Skeletal muscle tissue (tissue), 3 donors: ENCODE measurements at regions not wholly inside any gene's neighbourhood (a gene's known extent, or its start where the extent isn't known, plus 50 kb on each side); places are given as distances from the start of the nearest gene placed in this dataset.
A peak's percentile ranks its signal among the peaks of the same experiment; 100 is the strongest.
"Not testable (repeated sequence)": the region's sequence is repeated elsewhere in the genome, so short reads cannot be mapped to it uniquely, and the experiment has no call there.

ENCODE experiments used
- H3K27ac ChIP-seq: one replicate; pipeline ENCODE4 v1.7.0; 2013; ENCODE audit warnings: mild to moderate bottlenecking, low read depth, low read length, inconsistent platforms
- H3K27me3 ChIP-seq, 3 donors: one replicate each; pipeline ENCODE4 v1.7.0; 2013; ENCODE audit warnings: low read length in 3 of 3; ENCODE audit not compliant: control insufficient read depth in 3 of 3, insufficient read depth in 3 of 3
- H3K36me3 ChIP-seq, 3 donors: one replicate each; pipeline ENCODE4 v1.7.0; 2013; ENCODE audit warnings: low read length in 3 of 3; ENCODE audit not compliant: control insufficient read depth in 3 of 3, insufficient read depth in 3 of 3
- H3K4me1 ChIP-seq, 3 donors: one replicate each; pipeline ENCODE4 v1.7.0; 2013; ENCODE audit warnings: low read length in 3 of 3, mild to moderate bottlenecking in 3 of 3; ENCODE audit not compliant: control insufficient read depth in 3 of 3, insufficient read depth in 3 of 3
- H3K4me3 ChIP-seq, 3 donors: one replicate each; pipeline ENCODE4 v1.7.0; 2013; ENCODE audit warnings: low read length in 3 of 3
- H3K9ac ChIP-seq, 3 donors: one replicate each; pipeline ENCODE4 v1.7.0; 2013; ENCODE audit warnings: low read length in 3 of 3, mild to moderate bottlenecking in 3 of 3, moderate library complexity in 2 of 3, low read depth in 1 of 3
- H3K9me3 ChIP-seq, 3 donors: one replicate each; pipeline ENCODE4 v1.7.0; 2013; ENCODE audit warnings: low read length in 3 of 3; ENCODE audit not compliant: control insufficient read depth in 3 of 3
- donor health status: Osteomylitis.

DNA sequence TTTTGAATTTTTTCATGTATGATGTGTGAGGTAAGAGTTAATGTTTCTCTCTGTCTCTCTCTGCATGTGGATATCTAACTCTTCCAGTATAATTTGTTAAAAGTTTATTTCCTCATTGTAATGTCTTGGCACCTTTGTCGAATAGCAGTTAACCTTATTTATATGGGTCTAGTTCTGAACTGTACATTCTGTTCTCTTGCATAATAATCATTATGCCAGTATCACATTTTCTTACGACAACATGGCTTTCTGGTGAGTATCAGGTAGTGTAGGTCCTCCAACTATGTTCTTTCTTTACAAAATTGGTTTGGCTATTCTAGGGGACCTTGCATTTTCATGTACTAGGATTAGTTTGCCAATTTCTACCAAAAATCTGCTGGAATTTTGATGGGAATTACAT lies 337.0 kb upstream of the FZD8 start:
- Histone ChIP-seq H3K9ac (no peak overlapping the region), H3K36me3 (no peaks in the 10 kb centered on the region)

DNA sequence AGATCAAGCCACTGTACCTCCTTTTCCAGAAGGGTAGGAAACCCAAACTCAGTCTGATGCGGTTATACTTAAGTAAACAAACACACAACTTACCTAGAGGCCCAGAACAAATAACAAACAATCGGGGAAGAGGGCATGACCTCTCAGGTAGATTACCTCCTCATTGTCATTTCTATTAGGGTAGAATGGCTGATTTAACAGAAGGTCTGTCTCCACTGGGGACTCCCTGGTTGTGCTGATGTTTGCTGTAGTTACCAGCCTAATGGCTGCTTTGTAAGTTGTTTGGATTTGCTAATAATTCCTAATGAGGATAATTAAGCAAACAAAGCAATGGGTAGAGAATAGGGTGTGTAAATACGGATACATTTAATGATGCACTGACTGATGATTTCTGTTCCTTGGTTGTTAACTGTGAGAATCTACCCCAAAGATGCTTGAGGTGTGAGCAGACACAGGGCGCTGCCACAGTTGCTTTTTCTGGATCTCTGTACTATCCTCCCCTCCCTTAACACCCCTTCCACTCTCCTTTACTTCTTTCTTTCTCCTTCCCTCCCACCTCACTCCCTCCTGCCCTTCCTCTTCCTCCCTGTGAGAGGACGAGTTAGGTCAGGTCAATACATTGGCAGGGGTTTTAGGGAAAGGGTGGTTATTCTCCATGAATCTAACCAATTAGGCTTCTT lies 332.0 kb upstream of the FZD8 start:
- H3K36me3 ChIP-seq, H3K4me3 ChIP-seq: not testable (repeated sequence)

More for the DNA sequence above, 337.0 kb upstream of the FZD8 start:
- Histone ChIP-seq H3K27me3 (no peaks in the 10 kb centered on the region), H3K4me3 (no peak overlapping the region), H3K27ac (no peak overlapping the region), H3K4me1 (no peaks in the 10 kb centered on the region), H3K9me3 (no peaks in the 10 kb centered on the region)

GRCh38 chr10:35972275-35972674 lies 330.2 kb upstream of the FZD8 start:
- H3K36me3 ChIP-seq = no peaks in the 10 kb centered on the region
- no peak overlapping the region for H3K27ac ChIP-seq
- peaks cover 0 to 4% (median 0%) of the 10 kb centered on the region in 3 donors for H3K9me3 ChIP-seq
- H3K4me3 ChIP-seq = no peak overlapping the region
- H3K9ac ChIP-seq = no peak overlapping the region
- no peaks in the 10 kb centered on the region for H3K27me3 ChIP-seq
- no peaks in the 10 kb centered on the region for H3K4me1 ChIP-seq

More for the DNA sequence above, 332.0 kb upstream of the FZD8 start:
- H3K27ac ChIP-seq, H3K27me3 ChIP-seq, H3K4me1 ChIP-seq, H3K9ac ChIP-seq, H3K9me3 ChIP-seq: not testable (repeated sequence)

GRCh38 chr10:35971397-35971796 lies 329.3 kb upstream of the FZD8 start:
- no peaks in the 10 kb centered on the region for H3K4me1 ChIP-seq
- peaks cover 0 to 4% (median 0%) of the 10 kb centered on the region in 3 donors for H3K9me3 ChIP-seq
- no peak overlapping the region for H3K27ac ChIP-seq
- H3K27me3 ChIP-seq = no peaks in the 10 kb centered on the region
- no peak overlapping the region for H3K9ac ChIP-seq
- no peak overlapping the region for H3K4me3 ChIP-seq
- no peaks in the 10 kb centered on the region for H3K36me3 ChIP-seq

DNA sequence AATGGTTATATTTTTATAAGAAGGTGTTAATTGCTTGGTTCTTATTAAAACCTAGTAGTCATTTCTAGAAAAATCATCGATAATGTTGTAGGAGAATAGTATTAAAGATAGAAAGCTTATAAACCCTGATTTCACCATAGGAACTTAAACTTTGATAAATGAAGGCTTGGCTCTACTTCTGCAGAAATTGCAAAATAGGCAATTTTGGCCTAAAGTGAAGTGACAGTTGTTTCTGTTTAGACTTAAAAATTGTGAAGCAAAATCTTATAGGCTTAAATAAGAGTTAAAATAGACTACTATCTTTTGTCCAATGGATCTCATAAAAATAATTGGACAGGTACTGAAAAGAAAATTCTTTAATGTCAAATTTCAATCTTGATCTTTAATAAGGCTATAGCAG lies 321.6 kb upstream of the FZD8 start:
- Histone ChIP-seq H3K27me3 (no peaks in the 10 kb centered on the region), H3K9ac (no peak overlapping the region), H3K4me1 (peaks cover 0 to 6% (median 0%) of the 10 kb centered on the region in 3 donors), H3K27ac (no peak overlapping the region), H3K4me3 (no peak overlapping the region), H3K9me3 (no peaks in the 10 kb centered on the region), H3K36me3 (no peaks in the 10 kb centered on the region)

GRCh38 chr10:35961501-35961900 lies 319.4 kb upstream of the FZD8 start:
- Histone ChIP-seq H3K27ac (no peak overlapping the region), H3K9ac (no peak overlapping the region), H3K4me1 (peaks cover 0 to 6% (median 3%) of the 10 kb centered on the region in 3 donors), H3K9me3 (no peaks in the 10 kb centered on the region), H3K4me3 (no peak overlapping the region), H3K36me3 (no peaks in the 10 kb centered on the region), H3K27me3 (no peaks in the 10 kb centered on the region)

DNA sequence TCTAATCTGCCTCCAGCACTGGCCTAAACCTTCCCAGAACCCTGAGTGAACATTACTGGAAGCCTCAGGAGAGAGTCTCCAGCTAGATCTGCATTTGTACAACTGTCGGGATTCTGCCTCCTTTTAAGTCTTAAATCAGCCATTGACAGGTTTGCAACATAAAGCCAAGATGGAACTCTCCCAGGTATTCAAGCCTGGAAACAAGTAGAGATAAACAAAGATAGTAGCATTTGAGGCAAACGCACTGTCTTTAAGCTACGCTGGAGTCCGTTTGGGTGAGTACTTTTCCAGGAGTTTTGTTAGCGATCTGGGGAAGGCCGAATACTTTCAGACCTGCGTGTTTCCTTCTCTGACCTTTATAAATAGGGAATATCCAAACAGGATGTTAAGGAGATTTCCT lies 317.2 kb upstream of the FZD8 start:
- peak overlapping the region; percentile 56 for H3K27ac ChIP-seq
- H3K4me1 ChIP-seq = peaks cover 0 to 6% (median 3%) of the 10 kb centered on the region in 3 donors
- H3K27me3 ChIP-seq = no peaks in the 10 kb centered on the region
- H3K36me3 ChIP-seq = no peaks in the 10 kb centered on the region
- H3K4me3 ChIP-seq = no peak overlapping the region
- H3K9ac ChIP-seq = no peak overlapping the region
- H3K9me3 ChIP-seq = no peaks in the 10 kb centered on the region

GRCh38 chr10:35958609-35959008 lies 316.5 kb upstream of the FZD8 start:
- H3K36me3 ChIP-seq, H3K9ac ChIP-seq, H3K4me3 ChIP-seq, H3K27ac ChIP-seq, H3K4me1 ChIP-seq, H3K9me3 ChIP-seq, H3K27me3 ChIP-seq: not testable (repeated sequence)

- Histone ChIP-seq H3K27ac (no peak overlapping the region), H3K4me3 (no peak overlapping the region), H3K9ac (no peak overlapping the region), H3K27me3 (no peaks in the 10 kb centered on the region), H3K4me1 (no peaks in the 10 kb centered on the region), H3K9me3 (no peaks in the 10 kb centered on the region), H3K36me3 (no peaks in the 10 kb centered on the region)
Observed at GRCh38 chr10:35950701-35951100, 308.6 kb upstream of the FZD8 start.

- Histone ChIP-seq H3K27ac (no peak overlapping the region), H3K36me3 (no peaks in the 10 kb centered on the region), H3K4me1 (no peaks in the 10 kb centered on the region)
Observed at GRCh38 chr10:35950226-35950625, 308.1 kb upstream of the FZD8 start.

More at GRCh38 chr10:35950226-35950625, 308.1 kb upstream of the FZD8 start:
- H3K9ac ChIP-seq = no peak overlapping the region
- no peak overlapping the region for H3K4me3 ChIP-seq
- no peaks in the 10 kb centered on the region for H3K9me3 ChIP-seq
- H3K27me3 ChIP-seq = no peaks in the 10 kb centered on the region
